Non-pigmented ciliary epithelial cell (primary cell): ENCODE measurements at regions not wholly inside any gene's neighbourhood (a gene's known extent, or its start where the extent isn't known, plus 50 kb on each side); places are given as distances from the start of the nearest gene placed in this dataset.
"Not testable (repeated sequence)": the region's sequence is repeated elsewhere in the genome, so short reads cannot be mapped to it uniquely, and the experiment has no call there.

Experiments used
- DNase-seq: peaks from one replicate; pipeline ENCODE4 v3.0.0-alpha.2; 2010; ENCODE audit warnings: low read depth

DNA sequence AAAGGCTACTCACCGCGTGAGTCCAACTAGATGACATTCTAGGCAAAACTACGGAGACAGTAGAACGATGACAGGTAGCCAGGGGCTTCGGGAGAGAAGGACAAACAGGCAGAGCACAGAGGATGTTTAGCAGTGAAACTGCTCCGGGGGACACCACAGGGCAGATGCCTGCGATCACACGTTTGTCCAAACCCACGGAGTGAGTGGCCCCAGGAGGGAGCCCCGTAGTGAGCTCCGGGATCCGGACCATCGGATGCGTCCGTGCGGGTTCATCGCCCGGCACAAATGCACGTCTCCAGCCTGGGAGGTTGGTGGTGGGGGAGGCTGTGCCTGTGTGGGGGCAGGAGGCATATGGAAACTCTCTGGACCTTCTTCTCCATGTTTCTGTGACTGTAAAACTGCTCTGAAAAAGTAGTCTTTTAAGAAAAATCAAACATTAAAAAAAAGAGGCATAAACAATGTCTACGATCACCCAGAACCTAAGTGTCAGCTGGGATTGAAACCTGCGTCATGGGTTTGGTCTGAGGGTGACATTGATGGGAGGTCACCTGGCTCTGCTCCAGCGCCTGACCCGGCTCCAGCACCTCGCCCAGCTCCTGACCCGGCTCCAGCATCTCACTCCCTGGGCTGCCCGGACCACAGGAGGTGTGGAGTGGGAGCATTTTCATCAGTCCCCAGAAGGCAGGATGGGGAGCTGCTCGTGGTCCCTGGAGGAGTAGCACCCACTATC, 83.0 kb upstream of the CTDP1 start:
- no peak for DNase-seq

DNA sequence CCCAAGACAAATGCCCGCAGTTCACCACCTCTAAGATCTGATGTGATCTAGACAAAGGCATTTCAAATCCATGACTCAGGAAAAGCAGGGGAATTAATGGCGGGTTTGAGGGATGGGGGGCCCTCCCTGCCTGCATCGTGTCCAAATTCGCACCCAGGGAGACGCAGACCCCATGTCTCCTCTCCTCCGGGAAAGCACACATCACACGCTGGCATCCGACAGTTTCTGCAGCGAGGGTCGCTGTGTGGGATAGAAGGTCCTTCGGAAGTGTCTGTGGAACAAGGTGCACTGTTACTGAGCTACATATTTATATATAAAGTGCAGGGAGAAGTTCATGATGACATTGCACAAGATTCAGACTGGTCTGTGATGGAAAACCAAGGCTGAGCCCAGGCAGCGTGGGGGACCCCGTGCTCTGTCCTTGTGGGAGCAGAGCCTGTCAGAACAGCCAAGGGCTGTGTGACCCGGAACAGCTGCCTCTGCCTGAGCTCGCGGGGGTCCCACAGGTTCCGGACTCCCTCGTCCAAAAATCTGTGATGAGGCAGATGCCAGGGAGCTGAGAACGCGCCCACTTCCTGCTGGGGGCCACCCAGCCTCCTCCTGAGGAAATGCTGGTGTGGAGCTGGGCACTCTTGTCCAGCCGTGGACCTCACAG, 82.3 kb upstream of the CTDP1 start:
- DNase-seq = no peak

DNA sequence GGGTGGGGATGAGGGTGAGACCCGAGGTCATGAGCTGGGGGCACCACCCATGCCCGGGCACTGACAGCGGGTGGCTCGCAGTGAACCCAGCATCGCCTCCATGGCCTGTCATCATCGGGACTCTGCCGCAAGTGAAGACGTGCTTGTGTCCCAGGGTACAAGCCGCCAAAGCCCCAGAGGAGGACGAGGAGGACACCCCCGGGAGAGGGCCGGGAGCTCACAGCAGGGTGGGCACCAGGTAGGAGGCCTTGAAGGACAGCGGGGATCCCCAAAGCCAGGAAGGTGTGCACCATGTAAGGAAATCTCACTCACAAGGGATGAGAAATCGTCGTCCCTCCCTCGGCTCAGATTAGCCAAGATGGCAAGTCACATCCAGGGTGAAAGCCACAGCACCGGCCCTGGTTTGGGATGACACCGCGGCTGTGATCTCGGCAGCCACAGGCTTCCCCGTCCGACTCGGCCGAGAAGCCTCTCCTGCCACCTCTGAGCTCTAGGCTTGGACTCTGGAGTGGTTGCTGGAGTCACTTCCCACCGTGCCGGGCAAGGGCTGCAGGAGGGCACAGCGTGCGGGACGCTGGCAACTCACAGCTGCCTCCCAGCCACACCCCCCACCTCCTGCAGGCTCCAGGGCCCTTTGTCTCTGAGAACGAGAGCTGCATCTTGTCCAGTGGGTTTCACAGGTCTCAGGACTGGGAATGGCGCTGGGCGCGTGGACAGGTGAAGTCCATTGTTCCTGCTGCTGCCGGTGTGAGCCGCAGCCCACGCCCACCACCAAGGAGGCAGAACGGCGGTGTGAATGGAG, 81.6 kb upstream of the CTDP1 start:
- DNase-seq = no peak

DNA sequence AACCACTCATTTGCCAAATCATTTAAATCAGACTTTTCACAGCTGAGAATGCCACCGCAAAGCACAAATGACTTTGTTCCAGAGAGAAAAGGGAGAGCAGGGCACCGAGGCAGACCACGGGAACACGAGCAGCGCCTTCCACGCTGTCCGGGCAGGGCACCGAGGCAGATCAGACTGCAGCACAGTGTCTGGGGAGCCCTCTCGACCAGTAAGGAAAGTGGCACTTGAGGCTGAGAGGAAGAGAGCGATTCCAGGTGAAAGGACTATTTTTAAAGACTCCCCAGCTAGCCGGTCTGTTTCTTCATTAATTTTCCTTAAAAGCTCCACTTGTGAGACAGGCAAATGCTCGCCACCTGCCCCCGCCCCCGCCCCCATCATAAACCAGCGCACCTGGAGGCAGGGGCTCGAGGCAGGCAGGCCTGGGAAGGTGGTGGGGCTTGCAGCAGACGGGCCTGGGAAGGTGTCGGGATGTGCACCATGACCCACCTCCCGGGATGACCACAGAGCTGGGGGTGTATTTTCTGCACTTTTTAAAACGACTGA, 80.9 kb upstream of the CTDP1 start:
- no peak for DNase-seq

DNA sequence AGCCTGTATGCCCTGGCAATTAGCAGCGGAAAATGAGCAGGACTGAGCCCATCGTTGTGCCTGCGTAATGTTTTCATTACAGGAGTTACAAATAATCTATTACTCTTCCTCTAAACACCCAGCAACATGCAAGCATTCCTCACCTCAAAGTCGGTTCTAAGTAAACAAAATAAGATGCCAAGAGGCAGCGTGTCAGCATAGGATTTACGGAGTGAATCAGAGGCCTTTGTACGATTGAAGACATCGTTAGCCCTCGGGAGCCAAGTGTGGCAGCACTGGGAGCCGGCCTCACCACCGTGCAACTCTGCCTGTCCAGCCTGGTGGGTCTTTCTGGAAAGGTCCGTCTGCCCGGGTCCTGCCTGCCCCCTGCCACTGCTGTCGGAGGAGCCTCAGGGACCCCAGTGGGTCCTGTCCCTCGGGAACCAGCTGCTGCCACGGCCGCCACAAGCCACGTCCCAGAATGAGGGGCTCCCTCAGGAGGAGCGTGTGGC, 80.1 kb upstream of the CTDP1 start:
- no peak for DNase-seq

DNA sequence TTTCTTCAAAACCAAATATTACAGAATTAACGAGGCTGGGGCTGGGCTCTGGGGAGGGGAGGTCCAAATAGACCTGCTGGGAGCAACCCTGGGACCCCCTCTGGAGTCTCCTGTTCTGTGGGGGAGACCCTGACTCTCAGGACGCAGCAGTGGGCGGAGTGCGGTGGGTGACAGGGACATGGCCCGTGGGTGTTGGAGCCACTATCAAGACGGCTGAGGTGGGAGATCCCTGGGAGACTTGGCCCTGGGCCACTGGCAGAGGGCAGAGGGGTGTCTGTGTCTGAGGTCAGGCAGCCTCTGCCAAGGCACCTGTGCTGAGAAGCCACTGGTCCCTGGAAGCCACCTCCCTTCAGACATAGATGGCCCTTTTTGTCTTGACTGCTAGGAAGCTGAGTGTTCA, 79.5 kb upstream of the CTDP1 start:
- no peak for DNase-seq

DNA sequence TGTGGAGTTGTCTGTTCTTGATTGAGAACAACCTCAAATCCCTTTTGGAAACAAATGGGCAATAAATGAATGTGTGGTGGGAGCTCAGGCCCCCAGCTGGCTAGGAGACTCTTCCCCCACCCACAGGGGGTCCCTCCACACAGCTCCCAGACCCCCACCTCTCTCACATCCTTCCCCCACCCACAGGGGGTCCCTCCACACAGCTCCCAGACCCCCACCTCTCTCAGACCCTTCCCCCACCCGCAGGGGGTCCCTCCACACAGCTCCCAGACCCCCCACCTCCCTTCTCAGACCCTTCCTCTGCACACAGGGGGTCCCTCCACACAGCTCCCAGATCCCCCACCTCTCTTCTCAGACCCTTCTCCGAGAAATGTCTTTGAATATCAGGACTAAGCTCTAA, 79.0 kb upstream of the CTDP1 start:
- no peak for DNase-seq

DNA sequence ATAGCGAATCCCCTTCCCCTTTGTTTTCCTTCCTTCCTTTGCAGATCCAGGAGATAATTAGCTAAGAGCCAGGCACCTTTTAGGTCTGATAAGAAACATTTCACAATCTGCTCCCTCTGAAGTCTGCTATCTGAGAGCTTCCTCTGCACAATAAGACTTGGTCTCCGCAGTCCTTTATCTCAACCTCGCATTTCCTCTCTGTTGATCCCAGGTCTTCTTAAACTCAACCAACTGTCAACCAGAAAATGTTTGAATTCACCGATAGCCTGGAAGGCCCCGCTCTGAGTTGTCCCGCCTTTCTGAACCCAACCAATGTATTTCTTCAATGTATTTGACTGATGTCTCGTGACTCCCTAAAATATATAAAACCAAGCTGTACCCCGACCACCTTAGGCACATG, 78.4 kb upstream of the CTDP1 start:
- no peak for DNase-seq

DNA sequence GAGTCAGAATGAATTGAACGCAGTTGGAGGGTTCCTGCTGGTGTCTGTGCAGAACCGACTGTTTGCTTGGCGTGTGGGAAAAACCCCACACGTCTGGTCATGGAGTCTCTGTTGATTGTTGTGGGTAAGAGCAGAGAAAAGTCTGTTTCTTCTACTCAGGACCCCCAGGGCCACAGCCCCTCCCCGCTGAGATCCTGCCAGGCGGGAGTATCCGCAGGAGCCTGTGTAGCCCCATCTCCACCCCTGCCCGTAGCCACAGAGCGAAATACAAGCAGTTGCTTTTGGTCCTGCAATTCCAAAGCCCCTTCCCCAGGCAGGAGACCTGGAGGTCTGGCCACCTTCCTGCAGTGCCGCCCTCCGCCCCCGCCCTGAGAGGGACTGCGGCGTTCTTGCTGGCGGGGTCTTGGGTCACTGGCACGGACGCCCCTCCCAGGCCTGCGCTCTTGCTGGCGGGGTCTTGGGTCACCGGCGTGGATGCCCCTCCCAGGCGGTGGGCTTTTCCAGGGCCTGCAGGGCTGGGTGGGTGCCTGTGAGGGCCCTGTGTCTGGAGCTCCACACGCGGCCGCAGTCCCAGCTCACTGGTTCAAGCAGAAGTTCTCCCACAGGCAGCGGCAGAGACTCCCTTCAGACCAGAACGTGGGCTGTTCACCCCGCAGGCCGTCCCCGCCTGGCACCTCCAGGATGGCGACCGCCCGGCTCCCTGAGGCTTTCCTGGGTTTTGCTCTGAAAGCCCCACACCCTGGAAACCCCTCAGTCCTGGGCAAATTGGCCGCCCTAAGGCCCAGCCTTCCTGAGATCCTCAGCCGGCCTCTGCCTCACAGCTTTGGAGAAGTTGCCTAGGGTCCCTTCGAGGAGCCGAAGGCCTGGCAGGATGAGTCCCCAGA, 76.0 kb upstream of the CTDP1 start:
- DNase-seq = no peak

DNA sequence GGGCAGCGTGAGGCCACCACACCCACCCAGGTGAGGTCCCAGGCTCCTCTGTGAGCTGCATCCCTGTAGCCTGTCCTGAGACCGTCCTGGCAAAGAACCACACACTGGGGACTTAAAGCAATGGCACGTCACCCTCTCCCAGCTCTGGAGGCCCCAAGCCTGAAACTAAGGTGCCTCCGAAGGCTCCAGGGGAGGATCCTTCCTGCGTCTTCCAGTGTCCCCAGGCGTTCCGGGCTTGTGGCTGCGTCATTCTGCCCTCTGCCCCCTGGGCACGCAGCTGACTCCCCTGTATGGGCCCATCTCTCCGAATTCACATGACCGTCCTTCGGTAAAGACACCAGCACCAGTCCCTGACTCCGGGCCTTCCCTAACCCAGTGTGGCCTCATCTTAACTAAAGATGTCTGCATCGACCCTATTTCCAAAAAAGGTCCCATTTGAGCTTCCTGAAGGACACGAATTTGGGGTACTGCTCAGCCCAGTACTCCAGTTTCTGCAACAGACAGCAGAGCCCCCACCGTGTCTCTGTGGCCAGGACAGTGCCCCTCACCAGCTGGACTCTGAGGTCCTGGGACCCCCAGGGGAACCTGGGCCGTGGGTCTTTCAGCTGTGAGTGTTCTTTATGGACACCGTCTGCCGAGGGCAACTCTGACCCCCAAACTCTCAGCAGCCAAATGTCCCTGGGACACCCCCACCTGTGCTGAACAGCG, 75.2 kb upstream of the CTDP1 start:
- DNase-seq = no peak

DNA sequence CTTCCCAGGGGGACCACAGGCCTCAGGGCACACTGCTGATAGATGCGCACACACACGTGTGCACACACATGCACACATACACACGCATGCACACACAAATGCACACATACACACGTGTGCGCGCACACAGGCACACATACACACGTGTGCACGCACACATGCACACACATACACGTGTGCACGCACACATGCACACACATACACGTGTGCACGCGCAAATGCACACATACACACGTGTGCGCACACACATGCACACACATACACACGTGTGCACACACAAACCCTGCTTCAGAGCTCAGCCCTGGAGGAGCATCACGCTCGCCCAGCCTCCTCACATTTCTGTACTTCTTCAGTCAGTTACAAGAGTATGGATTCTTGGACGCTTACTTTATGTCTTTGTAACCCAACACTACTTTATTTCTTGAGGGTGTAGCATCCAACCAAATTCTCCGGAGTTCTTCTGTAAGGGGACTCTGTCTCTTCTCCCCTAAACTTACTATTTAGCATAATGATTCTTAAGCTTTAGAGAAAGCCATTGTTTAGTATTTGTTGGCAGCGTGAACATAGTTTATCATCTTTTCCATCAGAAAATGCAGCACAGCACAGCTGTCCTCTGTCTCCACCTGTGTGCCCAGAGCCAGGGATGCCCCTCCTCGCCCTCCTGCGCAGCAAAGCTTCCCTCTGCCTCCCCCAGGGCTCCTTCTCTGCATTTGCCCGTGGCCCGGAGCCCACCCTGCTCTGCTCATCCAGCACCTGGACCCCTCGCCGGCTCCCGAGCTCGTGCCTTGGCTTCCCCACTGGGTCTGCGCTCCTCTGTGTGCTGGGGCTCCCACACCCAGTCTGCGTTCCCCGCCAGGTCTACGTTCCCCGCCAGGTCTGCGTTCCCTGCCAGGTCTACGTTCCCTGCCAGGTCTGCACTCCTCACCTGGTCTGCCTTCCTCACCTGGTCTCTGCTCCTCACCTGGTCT, 74.4 kb upstream of the CTDP1 start:
- no peak for DNase-seq

DNA sequence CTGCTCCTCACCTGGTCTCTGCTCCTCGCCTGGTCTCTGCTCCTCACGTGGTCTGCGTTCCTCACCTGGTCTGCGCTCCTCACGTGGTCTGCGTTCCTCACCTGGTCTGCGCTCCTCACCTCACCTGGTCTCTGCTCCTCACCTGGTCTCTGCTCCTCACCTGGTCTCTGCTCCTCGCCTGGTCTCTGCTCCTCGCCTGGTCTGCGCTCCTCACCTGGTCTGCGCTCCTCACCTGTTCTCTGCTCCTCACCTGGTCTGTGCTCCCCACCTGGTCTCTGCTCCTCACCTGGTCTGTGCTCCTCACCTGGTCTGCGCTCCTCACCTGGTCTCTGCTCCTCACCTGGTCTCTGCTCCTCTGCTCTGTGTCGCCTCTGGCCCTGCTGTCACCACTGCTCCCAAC, 73.5 kb upstream of the CTDP1 start:
- not testable (repeated sequence) for DNase-seq

DNA sequence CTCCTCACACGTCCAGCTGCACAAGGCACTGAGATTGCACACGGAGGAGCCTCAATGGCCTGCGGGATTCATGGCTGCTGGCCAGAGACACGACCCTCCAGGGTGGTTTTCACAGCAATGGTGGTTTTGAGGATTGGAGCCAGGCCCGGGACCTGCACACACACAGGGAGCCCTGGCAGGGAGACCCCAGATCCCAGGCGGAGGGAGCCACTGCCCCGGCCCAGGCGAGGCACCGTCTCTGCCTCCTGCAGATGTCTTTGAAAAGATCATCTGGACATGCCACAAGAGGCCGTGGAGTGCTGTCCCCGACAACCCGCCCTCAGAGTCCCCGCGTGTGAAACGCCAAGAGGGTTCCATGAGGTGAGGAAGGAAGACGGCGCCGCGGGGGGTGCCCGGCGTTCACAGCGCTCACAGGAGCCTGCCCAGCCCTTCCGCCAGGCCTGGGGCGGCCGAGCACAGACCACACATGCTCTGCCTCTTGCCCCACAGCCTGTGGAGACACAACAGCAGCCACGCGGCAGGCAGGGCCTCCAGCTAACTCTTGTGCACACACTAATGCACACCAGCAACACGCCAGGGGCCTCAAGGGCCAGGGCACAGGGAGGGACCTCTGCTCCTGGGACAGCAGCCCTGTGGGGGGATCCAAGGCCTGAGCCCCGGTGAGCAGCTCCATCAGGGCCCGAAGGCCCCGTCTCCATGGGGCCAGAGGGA, 72.8 kb upstream of the CTDP1 start:
- DNase-seq = no peak

DNA sequence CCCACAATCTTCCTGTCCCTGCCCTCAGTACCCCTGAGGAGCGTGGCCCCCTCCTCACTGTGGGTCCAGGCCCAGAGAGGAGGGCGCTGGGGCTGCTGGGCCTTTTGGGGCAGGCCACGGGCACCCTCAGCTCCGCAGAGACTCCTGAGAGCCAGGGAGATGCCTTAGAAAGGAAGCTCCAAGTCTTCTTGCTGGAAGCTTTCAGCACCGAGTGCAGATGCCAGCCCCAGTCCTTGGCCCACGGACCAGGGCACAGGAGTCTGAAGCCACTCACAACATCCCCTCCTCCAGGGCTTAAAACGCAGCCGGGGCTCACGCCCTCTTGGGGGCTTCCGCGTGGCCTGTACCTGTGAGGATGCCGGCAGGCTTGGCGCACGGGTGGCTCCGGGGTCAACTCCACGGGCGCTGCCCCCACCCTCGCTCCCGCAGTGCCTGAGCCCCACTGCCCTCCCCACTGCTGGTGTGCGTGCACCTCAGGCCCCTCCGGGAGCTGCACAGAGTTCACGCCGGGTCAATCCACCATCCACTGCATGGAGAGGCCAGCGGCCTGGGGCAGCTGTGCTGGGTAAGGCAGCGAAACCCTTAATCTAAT, 72.1 kb upstream of the CTDP1 start:
- no peak for DNase-seq

DNA sequence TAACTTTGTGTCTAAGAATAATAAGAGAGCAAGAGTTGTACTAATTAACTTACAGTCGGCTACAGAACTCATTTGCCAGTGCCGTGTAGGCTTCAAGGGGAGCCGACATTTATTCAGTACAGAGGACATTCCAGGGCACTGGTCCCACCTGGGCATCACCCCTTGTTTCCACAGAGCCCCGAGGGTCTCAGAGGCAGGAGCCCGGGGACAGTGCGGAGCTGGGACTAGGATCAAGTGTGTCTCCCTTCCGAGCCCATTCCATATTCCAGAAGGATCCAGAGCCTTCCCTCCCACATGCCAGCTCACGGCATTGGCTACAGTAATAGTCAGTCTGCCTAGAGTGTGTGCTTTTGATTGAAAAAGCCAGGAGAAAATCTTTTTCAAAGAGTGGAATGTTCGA, 71.5 kb upstream of the CTDP1 start:
- no peak for DNase-seq

DNA sequence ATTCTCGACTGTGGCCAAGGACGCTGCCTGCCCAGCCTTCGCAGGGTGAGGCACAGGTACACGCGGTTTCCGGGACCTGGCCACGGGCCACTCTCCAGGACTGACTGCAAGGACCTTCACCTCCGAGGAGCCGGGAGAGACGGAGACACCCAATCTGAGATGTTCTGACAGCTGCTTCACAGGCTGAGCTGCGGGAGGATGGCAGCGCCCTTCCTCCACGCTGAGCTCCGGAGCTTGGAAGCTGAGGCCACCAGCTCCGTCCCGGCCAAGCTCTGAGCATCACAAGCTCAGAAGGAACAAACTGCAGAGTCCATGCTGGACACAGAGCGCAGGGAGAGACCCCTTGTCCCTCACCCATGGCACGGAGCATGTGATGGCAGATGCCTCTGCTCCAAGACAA, 71.1 kb upstream of the CTDP1 start:
- no peak for DNase-seq

DNA sequence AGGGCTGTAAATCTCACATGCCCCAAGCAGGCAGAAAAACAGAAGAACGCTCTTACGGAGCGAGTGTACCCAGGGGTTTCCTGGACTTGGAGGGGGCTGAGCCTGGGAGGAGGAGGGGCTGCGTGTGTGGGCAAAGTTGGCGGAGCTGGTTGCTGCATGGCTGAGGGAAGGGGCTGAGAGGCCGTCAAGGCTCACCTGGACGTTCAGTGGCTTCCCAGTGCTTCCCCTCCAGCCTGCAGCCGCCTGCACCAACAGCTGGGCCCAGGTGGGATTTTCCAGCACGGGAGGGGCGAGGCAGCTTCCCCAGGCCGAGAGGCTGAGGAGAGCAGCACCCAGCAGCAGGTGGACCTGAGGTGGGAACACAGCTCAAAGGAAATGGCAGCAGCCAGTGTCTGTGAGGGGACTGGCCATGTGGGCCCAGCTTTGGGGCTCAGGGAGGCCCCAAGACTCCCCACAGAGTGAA, 70.6 kb upstream of the CTDP1 start:
- DNase-seq = no peak

DNA sequence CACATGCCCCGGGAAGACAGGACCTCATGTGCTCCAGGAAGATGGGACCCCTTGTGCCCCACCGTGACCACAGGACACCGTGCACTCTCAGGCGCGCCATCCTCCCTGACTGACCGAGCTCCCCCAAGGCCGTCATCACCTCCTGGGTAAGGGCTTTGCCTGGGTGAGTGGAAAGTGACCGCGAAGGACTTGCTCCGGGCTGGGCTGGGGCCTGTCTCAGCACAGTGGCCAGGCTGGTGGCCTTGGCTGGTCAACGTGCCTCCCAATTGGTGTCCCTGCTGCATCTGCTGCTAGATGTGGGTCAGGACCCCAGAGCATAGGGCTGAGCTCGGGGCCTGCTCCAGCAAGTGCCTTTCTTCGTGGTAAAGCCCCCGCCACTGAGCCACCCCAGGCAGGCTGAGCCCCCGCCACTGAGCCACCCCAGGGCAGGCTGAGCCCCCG, 69.7 kb upstream of the CTDP1 start:
- DNase-seq = no peak
